Caco-2 (cell line): ENCODE measurements at regions not wholly inside any gene's neighbourhood (a gene's known extent, or its start where the extent isn't known, plus 50 kb on each side); places are given as distances from the start of the nearest gene placed in this dataset.

Source experiments
- BruUV-seq: library from RNA; stranded (reverse); fragments of 400-500 nt; replicated peaks from 2 replicates; lab custom pipeline; 2021; lab: Mats Ljungman, UMichigan
- CTCF ChIA-PET: fragments of 300-600 bp; sonication (Branson Sonifier 250); formaldehyde crosslinking; loops from one replicate; lab custom pipeline; 2022; ENCODE audit warnings: antibody characterized with exemption; lab: Charles Lee
- POLR2A ChIA-PET: fragments of 300-600 bp; sonication (Branson Sonifier 250); formaldehyde crosslinking; loops from one replicate; lab custom pipeline; 2022; ENCODE audit warnings: antibody characterized with exemption; lab: Charles Lee
- DNase-seq, 2 experiments: peaks; one replicate each; pipeline versions ENCODE4 v3.0.0 to v3.0.0-alpha.2; 2020 to 2022
- H3K27me3 ChIP-seq: replicated peaks from 2 replicates; pipeline ENCODE4 v1.6.0; 2011; ENCODE audit warnings: low read length; ENCODE audit not compliant: control insufficient read depth, insufficient read depth
- H3K36me3 ChIP-seq: 2 replicates; pipeline ENCODE4 v1.5.1; 2011; ENCODE audit warnings: low read length; ENCODE audit not compliant: control insufficient read depth, insufficient read depth
- H3K4me1 ChIP-seq: fragments of 250-450 bp; sonication (Bioruptor Pico); 2 replicates; pipeline ENCODE4 v1.5.1; 2020; ENCODE audit warnings: mild to moderate bottlenecking
- H3K4me3 ChIP-seq: 2 replicates; pipeline ENCODE4 v1.5.1; 2011; ENCODE audit warnings: low read depth, mild to moderate bottlenecking, control low read depth, low read length
- H3K9me3 ChIP-seq: fragments of 250-450 bp; sonication (Bioruptor Pico); 2 replicates; pipeline ENCODE4 v1.5.1; 2020; ENCODE audit warnings: mild to moderate bottlenecking, moderate library complexity
- H3K27ac Mint-ChIP-seq: one replicate; pipeline ENCODE4 v1.8.0; 2022; ENCODE audit warnings: mixed read lengths; ENCODE audit not compliant: unreplicated experiment
- H3K27me3 Mint-ChIP-seq: one replicate; pipeline ENCODE4 v1.8.0; 2022; ENCODE audit warnings: mixed read lengths; ENCODE audit not compliant: insufficient read depth, unreplicated experiment
- H3K36me3 Mint-ChIP-seq: one replicate; pipeline ENCODE4 v1.8.0; 2022; ENCODE audit warnings: mild to moderate bottlenecking, mixed read lengths; ENCODE audit not compliant: insufficient read depth, unreplicated experiment
- H3K4me1 Mint-ChIP-seq: one replicate; pipeline ENCODE4 v1.8.0; 2022; ENCODE audit warnings: low read depth, mixed read lengths; ENCODE audit not compliant: unreplicated experiment
- H3K4me3 Mint-ChIP-seq: one replicate; pipeline ENCODE4 v1.8.0; 2022; ENCODE audit warnings: mild to moderate bottlenecking, moderate library complexity, mixed read lengths; ENCODE audit not compliant: unreplicated experiment
- H3K9me3 Mint-ChIP-seq: one replicate; pipeline ENCODE4 v1.8.0; 2022; ENCODE audit warnings: mixed read lengths; ENCODE audit not compliant: unreplicated experiment
- CTCF ChIP-seq, 2 experiments: fragments of 200-600 bp in 1 of 2; IDR thresholded peaks; 1 replicate in 1 of 2; 2 replicates in 1 of 2; pipeline versions ENCODE4 v1.5.1 to v1.8.0; 2011 to 2022; ENCODE audit warnings: antibody characterized with exemption in 1 of 2, control low read depth in 1 of 2, inconsistent platforms in 1 of 2, low read depth in 1 of 2, low read length in 1 of 2, mild to moderate bottlenecking in 1 of 2, moderate library complexity in 1 of 2; ENCODE audit not compliant: insufficient read depth in 1 of 2, severe bottlenecking in 1 of 2, unreplicated experiment in 1 of 2
- intact Hi-C: fragments of 100-400 bp; cut with micrococcal nuclease; formaldehyde crosslinking; loops from one replicate; pipeline ENCODE4 v1.10.0; 2022; ENCODE audit not compliant: unreplicated experiment

- Histone ChIP-seq H3K36me3 (no peaks in the 10 kb centered on the region), H3K27me3 (no peaks in the 10 kb centered on the region), H3K4me3 (no peak overlapping the region), H3K9me3 (no peaks in the 10 kb centered on the region), H3K4me1 (no peaks in the 10 kb centered on the region)
- Mint-ChIP-seq H3K4me1 (no peaks in the 10 kb centered on the region), H3K36me3 (no peaks in the 10 kb centered on the region), H3K27me3 (no peaks in the 10 kb centered on the region), H3K9me3 (peaks cover 12% of the 10 kb centered on the region), H3K27ac (no peak overlapping the region), H3K4me3 (no peak overlapping the region)
- intact Hi-C loops: no loop called here
- TF ChIP-seq CTCF (IDR thresholded peaks at IDR 0.05; ENCODE audit: insufficient read depth in 1 of 2, low read depth in 1 of 2, low read length in 1 of 2, severe bottlenecking in 1 of 2, unreplicated experiment in 1 of 2): no peak
- DNase-seq: no peak
- BruUV-seq: no TSS peak
- POLR2A ChIA-PET: no interaction called here
- CTCF ChIA-PET: no interaction called here
Measured at GRCh38 chr6:169848946-169849345, 97.5 kb downstream of the ERMARD start.

- H3K9me3 ChIP-seq: no peaks in the 10 kb centered on the region
- DNase-seq: no peak
- H3K4me1 ChIP-seq: no peaks in the 10 kb centered on the region
- ChIA-PET CTCF (no interaction called here), POLR2A (no interaction called here)
- intact Hi-C loops: no loop called here
- Mint-ChIP-seq H3K9me3 (peaks cover 5% of the 10 kb centered on the region), H3K36me3 (no peaks in the 10 kb centered on the region), H3K27me3 (no peaks in the 10 kb centered on the region), H3K4me1 (no peaks in the 10 kb centered on the region), H3K4me3 (no peak overlapping the region), H3K27ac (no peak overlapping the region)
- H3K4me3 ChIP-seq: no peak overlapping the region
- H3K27me3 ChIP-seq: no peaks in the 10 kb centered on the region
- no peak for TF ChIP-seq CTCF (IDR thresholded peaks at IDR 0.05; ENCODE audit: insufficient read depth in 1 of 2, low read depth in 1 of 2, low read length in 1 of 2, severe bottlenecking in 1 of 2, unreplicated experiment in 1 of 2)
- BruUV-seq: no TSS peak
- no peaks in the 10 kb centered on the region for H3K36me3 ChIP-seq
Measured at GRCh38 chr6:169847901-169848311, 96.5 kb downstream of the ERMARD start.

- Histone ChIP-seq H3K36me3 (no peaks in the 10 kb centered on the region), H3K4me3 (no peak overlapping the region), H3K27me3 (no peaks in the 10 kb centered on the region), H3K9me3 (no peaks in the 10 kb centered on the region), H3K4me1 (no peaks in the 10 kb centered on the region)
- H3K27me3 Mint-ChIP-seq: no peaks in the 10 kb centered on the region
- no TSS peak for BruUV-seq
- no peak for TF ChIP-seq CTCF (IDR thresholded peaks at IDR 0.05; ENCODE audit: insufficient read depth in 1 of 2, low read depth in 1 of 2, low read length in 1 of 2, severe bottlenecking in 1 of 2, unreplicated experiment in 1 of 2)
- H3K27ac Mint-ChIP-seq: no peak overlapping the region
- no peaks in the 10 kb centered on the region for H3K36me3 Mint-ChIP-seq
- H3K4me1 Mint-ChIP-seq: no peaks in the 10 kb centered on the region
- no peak for DNase-seq
- intact Hi-C loops: no loop called here
- ChIA-PET POLR2A (no interaction called here), CTCF (no interaction called here)
- no peaks in the 10 kb centered on the region for H3K9me3 Mint-ChIP-seq
- no peak overlapping the region for H3K4me3 Mint-ChIP-seq
Measured at GRCh38 chr6:169847141-169847674, 95.8 kb downstream of the ERMARD start.
